Epithelial cell of esophagus (primary cell): ENCODE measurements at regions not wholly inside any gene's neighbourhood (a gene's known extent, or its start where the extent isn't known, plus 50 kb on each side); places are given as distances from the start of the nearest gene placed in this dataset.

Experiments
- DNase-seq: peaks from one replicate; pipeline ENCODE4 v3.0.0; 2010; ENCODE audit warnings: low read depth
- H3K4me3 ChIP-seq: 2 replicates; pipeline ENCODE4 v1.5.1; 2011; ENCODE audit warnings: mild to moderate bottlenecking, low read length, control low read depth
- CTCF ChIP-seq: IDR thresholded peaks from 2 replicates; pipeline ENCODE4 v1.5.1; 2011; ENCODE audit warnings: low read depth, mild to moderate bottlenecking, low read length, control low read depth, inconsistent platforms; ENCODE audit not compliant: insufficient read depth; ENCODE audit errors: missing control alignments

GRCh38 chr4:67273666-67274065 lies 271.6 kb downstream of the CENPC start:
- DNase-seq, result no peak
- TF ChIP-seq CTCF, result no peak
- no peak overlapping the region for H3K4me3 ChIP-seq

DNA sequence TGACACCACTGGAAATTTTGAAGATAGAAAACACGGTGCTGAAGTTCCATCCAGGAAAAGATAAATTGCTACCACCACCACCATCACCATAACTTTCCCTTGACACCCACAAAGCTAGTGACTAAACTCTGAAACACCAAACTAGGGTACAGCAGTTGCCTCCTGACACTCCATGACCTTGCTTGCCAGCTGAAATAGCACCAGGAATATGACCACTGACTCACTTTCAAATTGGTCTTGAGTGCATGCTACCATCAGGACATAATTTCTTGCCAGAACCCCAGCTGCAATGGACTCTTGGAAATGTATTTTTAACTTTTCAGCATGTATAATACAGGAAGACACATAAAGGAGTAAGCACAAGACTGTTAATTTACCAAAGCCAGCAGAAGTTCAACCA lies 283.3 kb downstream of the CENPC start:
- no peak overlapping the region for H3K4me3 ChIP-seq

DNA sequence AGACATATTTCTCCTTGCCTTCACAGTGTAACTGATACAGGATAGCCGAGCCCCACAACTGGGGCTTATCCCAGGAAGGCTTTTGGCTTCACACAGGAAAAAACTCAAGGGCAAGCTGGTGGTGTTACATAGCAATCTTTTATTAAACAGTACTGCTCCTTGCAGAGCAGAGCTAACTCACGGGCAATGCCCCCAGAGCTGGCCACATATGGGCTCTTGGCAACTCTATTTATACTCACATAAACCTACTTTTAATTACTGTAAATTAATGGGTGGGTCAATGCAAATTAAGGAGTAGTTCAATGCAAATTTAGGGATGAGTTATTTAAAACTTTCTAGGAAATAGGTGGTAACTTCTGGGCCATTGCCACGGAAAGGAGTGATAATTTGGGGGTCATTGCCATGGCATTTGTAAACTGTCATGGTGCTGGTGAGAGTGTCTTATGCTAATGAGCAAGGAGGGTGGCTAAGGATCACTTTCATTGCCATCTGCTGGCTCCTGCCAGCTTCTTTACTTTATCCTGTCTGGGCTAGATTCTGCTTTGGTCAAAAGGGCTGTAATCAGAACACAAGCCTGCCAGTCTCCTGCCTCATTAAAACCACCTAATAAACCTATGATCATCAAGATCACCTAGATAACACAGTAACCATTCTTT lies 288.8 kb downstream of the CENPC start:
- H3K4me3 ChIP-seq, result no peak overlapping the region
- no peak for DNase-seq
- no peak for TF ChIP-seq CTCF

More for the DNA sequence above, 283.3 kb downstream of the CENPC start:
- TF ChIP-seq CTCF, result no peak
- no peak for DNase-seq

DNA sequence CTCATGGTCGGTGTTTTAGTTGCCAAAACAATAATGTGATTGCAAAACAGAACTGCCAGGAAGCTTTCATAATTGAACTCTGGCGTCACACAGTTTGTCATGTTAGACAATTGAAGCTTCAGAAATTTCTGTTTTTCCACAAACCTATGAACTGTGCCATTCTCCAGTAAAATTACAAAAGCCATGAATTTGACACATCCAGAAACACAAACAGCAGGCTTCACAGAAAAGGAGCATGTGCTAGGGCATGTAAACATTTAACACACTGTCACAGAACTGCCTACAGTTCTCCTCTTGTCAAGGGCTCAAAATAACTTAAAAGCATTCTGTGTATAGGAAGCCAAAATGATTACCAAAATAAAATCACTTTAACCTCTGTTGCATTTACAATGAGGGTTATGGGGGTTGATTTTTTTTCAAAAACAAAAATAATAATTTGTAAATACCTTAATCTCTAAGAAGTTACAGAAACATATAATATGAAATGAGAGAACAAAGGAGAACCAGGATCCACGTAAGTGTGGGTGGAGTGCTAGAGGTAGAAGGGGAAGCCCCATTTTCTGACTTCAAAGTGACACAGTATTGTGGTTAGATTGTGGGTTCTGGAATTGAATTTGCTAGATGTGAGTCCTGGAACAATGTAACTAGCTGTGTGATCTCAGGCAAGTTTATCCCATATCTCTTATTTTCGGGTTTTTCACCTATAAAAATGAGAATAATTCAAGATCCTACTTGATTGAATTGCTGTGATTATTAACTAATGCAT lies 295.0 kb downstream of the CENPC start:
- no peak overlapping the region for H3K4me3 ChIP-seq
- no peak for DNase-seq
- TF ChIP-seq CTCF, result no peak

- TF ChIP-seq CTCF, result no peak
- no peak for DNase-seq
- H3K4me3 ChIP-seq, result no peak overlapping the region
Observed at GRCh38 chr4:67236788-67237187, 308.5 kb downstream of the CENPC start.

DNA sequence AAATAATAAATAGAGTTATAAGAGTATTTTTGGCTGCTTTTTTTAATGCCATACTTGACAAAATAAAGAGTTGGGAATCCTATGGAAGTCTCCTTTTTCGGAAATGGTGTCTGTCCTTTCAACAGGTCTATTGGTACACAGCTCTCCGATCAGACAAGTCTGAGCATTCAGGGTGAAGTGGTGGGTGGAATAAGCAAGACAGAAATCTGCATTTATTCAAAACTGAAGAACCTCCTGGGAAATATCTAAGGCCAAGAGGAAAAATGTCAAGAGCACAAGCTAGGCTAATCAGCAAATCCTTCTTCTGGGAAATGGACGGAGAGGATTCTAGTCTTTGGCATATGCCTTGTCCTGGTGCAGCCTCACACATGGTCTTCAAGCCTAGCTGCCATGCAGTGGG lies 309.0 kb downstream of the CENPC start:
- H3K4me3 ChIP-seq, result no peak overlapping the region
- no peak for TF ChIP-seq CTCF

GRCh38 chr4:67234296-67234695 lies 311.0 kb downstream of the CENPC start:
- DNase-seq, result no peak
- no peak for TF ChIP-seq CTCF
- H3K4me3 ChIP-seq, result no peak overlapping the region

More for the DNA sequence above, 309.0 kb downstream of the CENPC start:
- no peak for DNase-seq
